Stimulated activated CD4-positive, alpha-beta T cell treated with anti-CD3 and anti-CD28 coated beads, Interleukin-1b, Interleukin-23, amount 100 ng/mL, for 4 hours (primary cell): ENCODE measurements at regions not wholly inside any gene's neighbourhood (a gene's known extent, or its start where the extent isn't known, plus 50 kb on each side); places are given as distances from the start of the nearest gene placed in this dataset.

Experiments
- DNase-seq, 2 donors: peaks; one replicate each; pipeline ENCODE4 v3.0.0-alpha.2; 2020; ENCODE audit warnings: low read depth in 2 of 2

- no peak for DNase-seq
Measured at GRCh38 chr4:153034681-153035080, 98.6 kb downstream of the FHDC1 start.

- DNase-seq: no peak
Measured at GRCh38 chr4:153036931-153037482, 100.9 kb downstream of the FHDC1 start.

- no peak for DNase-seq
Measured at GRCh38 chr4:153038623-153039311, 102.6 kb downstream of the FHDC1 start.

- no peak for DNase-seq
Measured at GRCh38 chr4:153039542-153040185, 103.5 kb downstream of the FHDC1 start.

DNA sequence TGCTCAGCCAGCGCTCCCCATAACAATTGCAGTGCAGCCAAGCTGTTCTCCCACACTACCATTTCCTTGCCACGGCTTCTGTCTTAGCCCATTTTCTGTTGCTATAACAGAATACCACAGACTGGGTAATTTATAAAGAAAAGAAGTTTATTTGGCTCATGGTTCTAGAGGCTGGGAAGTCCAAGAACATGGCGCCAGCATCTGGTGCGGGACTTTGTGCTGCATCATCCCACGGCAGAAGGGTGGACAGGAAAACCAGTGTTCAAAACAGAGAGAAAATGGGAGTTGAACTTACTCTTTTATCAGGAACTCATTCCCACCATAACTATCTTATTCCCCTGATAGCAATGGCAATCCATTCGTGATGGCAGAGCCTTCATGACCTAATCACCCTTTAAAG, 104.6 kb downstream of the FHDC1 start:
- DNase-seq: no peak

- DNase-seq: no peak
Measured at GRCh38 chr4:153044036-153044435, 107.9 kb downstream of the FHDC1 start.

DNA sequence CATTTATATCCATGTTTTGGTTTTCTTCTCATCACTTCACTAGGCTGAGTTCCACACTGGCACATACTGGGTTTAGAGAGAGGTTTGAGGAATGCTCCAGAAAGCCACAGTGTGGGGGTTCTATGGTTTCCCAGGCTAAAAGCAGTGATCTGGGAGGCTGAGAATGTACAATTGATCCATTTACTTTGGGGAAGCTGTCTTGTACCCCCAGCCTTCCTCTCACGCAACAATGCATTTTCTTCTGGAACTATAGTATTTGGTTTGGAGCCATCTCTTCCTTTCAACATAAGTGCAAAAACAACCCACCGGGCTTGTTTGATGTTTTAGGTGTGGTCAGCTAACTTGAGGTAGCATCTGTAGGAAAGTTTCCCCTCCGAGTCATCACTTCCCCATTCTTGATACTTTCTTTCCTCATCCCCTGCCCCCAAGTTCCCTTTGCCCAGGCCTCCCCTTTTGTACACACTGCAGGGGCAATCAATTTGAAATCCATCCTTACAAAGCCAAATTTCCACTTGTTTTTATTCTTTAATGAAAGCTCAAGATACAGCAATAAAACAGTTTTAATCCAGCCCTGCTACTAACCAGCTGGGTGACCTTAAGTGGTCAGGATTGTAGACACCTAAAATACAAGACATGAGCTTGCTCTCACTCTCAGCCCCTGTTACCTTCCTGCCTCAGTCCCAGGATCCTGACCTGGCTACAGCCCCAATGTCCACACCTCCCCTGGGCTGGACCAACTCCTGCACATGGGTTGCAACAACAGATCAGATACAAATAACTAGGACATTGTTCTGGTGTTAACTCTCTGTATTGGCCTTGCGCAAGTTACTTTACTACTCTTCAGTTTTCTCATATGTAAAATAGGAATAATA, 109.2 kb downstream of the FHDC1 start:
- no peak for DNase-seq

- no peak for DNase-seq
Measured at GRCh38 chr4:153058671-153059060, 122.5 kb downstream of the FHDC1 start.

DNA sequence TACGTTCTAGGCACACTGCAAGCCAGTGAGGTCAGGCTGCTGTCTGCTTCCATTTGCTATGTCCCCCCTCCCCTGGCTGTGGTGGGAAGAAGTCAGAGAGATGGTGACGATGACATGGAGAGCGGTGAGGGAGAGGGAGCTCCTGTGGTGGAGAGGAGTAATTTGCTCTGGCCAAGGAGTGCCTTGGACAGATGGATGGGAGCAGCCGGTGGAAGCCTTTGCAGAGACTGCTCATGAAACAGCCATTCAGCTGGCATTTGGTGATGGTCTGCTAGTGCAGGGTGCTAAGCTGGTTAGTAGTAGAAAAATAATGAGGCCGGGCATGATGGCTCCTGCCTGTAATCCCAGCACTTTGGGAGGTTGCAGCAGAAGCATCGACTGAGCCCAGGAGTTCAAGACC, 124.1 kb downstream of the FHDC1 start:
- DNase-seq: no peak

GRCh38 chr4:153061971-153062370, 125.8 kb downstream of the FHDC1 start:
- no peak for DNase-seq

- DNase-seq: no peak
Measured at GRCh38 chr4:153062652-153063168, 126.6 kb downstream of the FHDC1 start.

DNA sequence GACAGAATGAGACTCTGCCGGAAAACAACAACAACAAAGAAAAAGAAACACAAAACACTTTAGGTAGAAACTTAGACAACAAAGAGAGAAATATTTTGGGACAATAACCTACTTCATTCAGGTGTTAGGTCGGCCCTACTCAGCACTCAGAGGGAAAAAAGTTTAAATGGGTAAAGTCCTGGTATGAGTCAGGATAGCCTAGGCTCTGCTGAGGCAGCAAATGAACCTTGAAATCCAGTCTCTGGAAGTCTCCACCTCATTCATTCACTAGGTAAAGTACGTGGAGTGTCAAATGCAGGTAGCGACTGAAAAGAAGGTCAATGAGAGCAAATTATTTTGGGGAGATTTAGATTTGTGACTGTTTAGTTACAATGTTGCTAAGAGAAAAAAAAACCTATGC, 127.4 kb downstream of the FHDC1 start:
- no peak for DNase-seq

DNA sequence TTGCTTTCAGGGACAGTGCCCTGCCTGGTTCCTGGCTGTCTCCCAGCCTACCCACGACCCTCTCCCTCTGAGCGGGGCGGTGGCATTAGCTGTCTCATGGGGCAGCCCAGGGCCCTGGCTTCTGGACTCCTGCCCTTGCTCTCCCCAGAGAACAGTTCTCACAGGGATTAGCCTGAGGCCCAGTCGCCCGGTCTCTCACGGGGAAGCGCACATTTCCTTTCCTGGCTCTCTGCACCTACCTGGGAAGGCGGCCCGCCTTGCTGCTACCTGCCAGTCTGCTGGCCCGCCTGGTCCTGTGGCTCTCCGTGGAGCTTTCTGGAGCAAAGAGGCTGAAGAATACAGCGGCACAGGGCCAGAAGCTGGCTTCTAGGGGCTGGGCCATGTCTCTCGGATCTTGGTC, 128.4 kb downstream of the FHDC1 start:
- DNase-seq: no peak

- no peak for DNase-seq
Measured at GRCh38 chr4:153065276-153065675, 129.2 kb downstream of the FHDC1 start.

GRCh38 chr4:153067376-153067775, 131.3 kb downstream of the FHDC1 start:
- no peak for DNase-seq

DNA sequence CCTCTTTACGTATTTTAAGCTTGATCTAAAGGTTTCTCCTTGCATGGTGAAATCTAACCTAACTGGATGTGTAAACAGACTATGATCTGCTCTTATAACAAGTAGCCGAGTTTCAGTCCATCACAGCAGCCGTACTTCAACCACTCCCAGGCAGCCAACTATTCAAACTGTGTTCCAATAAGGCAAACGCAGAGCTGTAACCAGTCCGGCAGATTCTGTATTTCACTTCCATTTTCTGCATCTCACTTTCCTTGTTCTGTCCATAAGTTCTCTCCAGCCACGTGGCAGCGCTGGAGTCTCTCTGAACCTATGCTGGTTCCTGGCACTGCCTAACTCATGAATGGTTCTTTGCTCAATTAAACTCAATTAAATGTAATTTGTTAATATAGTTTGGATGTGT, 132.6 kb downstream of the FHDC1 start:
- no peak for DNase-seq

GRCh38 chr4:153071958-153072598, 132.2 kb upstream of the TRIM2 start:
- no peak for DNase-seq

GRCh38 chr4:153072661-153073060, 131.6 kb upstream of the TRIM2 start:
- no peak for DNase-seq

GRCh38 chr4:153074486-153074885, 129.8 kb upstream of the TRIM2 start:
- no peak for DNase-seq

DNA sequence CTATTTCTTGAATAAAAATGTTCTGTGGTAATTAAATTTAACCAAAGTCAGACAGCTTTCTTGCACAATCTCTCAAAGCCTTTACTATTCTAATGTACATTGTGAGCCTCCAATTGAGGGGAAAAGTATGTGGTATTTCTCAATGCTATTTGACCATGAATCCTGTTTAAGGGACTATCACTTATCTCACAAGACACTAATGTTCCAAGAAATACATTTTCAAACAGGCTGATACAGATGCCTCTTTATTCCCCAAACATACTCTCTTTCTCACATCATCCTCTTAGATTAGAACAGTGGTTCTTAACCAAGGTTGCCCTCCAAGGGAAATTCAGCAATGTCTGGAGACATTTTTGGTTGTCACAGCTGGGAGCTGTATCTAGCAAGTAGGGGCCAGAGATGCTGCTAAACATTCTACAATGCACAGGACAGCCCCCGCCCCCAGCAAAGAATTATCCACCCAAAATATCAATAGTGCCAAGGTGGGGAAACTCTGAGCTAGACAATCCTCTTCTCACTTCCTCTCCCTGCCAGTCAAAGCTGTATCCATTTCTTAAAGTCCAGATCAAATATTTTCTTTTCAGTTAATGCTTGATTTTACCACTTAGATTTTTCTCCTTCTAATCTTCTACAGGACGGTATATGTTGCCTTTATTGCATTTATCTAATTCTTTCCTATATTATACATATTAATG, 129.2 kb upstream of the TRIM2 start:
- no peak for DNase-seq
